Astrocyte (in vitro differentiated cells and primary cell): ENCODE measurements at regions not wholly inside any gene's neighbourhood (a gene's known extent, or its start where the extent isn't known, plus 50 kb on each side); places are given as distances from the start of the nearest gene placed in this dataset.

Experiments
- DNase-seq: peaks from one replicate; pipeline ENCODE4 v3.0.0-alpha.2; 2010; ENCODE audit warnings: low read depth
- FAIRE-seq: peaks from 2 replicates; lab custom pipeline; 2011; peaks lifted over from hg19 to GRCh38; lab: Jason Lieb, UNC
- H2AFZ ChIP-seq: 2 replicates; pipeline ENCODE4 v1.6.0; 2012; ENCODE audit warnings: low read depth, low read length, inconsistent platforms
- H3K27ac ChIP-seq: 2 replicates; pipeline ENCODE4 v1.5.1; 2011; ENCODE audit warnings: low read depth, low read length, inconsistent platforms
- H3K27me3 ChIP-seq: 2 replicates; pipeline ENCODE4 v1.6.0; 2011; ENCODE audit warnings: low read length, inconsistent platforms; ENCODE audit not compliant: insufficient read depth
- H3K36me3 ChIP-seq: 2 replicates; pipeline ENCODE4 v1.5.1; 2011; ENCODE audit warnings: low read length, inconsistent platforms; ENCODE audit not compliant: insufficient read depth
- H3K4me1 ChIP-seq: 2 replicates; pipeline ENCODE4 v1.5.1; 2011; ENCODE audit warnings: low read length, inconsistent platforms; ENCODE audit not compliant: insufficient read depth
- H3K4me2 ChIP-seq: 2 replicates; pipeline ENCODE4 v1.6.0; 2012; ENCODE audit warnings: low read length, inconsistent platforms
- H3K4me3 ChIP-seq: 2 replicates; pipeline ENCODE4 v1.5.1; 2011; ENCODE audit warnings: low read depth, mild to moderate bottlenecking, low read length, inconsistent platforms; ENCODE audit not compliant: insufficient read depth
- H3K79me2 ChIP-seq: 2 replicates; pipeline ENCODE4 v1.6.0; 2012; ENCODE audit warnings: mild to moderate bottlenecking, low read length, inconsistent platforms; ENCODE audit not compliant: insufficient read depth
- H3K9ac ChIP-seq: 2 replicates; pipeline ENCODE4 v1.6.0; 2012; ENCODE audit warnings: mild to moderate bottlenecking, low read length, inconsistent platforms
- H3K9me3 ChIP-seq: 2 replicates; pipeline ENCODE4 v1.5.1; 2012; ENCODE audit warnings: low read depth, mild to moderate bottlenecking, low read length, inconsistent platforms; ENCODE audit not compliant: insufficient read depth
- H4K20me1 ChIP-seq: 2 replicates; pipeline ENCODE4 v1.6.0; 2012; ENCODE audit warnings: low read length, inconsistent platforms; ENCODE audit not compliant: insufficient read depth
- H3K27ac Mint-ChIP-seq: one replicate; pipeline ENCODE4 v1.8.0; 2021; ENCODE audit warnings: mild to moderate bottlenecking, mixed read lengths; ENCODE audit not compliant: unreplicated experiment
- H3K27me3 Mint-ChIP-seq: one replicate; pipeline ENCODE4 v1.8.0; 2021; ENCODE audit warnings: low read depth, mixed read lengths; ENCODE audit not compliant: unreplicated experiment
- H3K36me3 Mint-ChIP-seq: one replicate; pipeline ENCODE4 v1.8.0; 2021; ENCODE audit warnings: low read depth, mixed read lengths; ENCODE audit not compliant: unreplicated experiment
- H3K4me1 Mint-ChIP-seq: one replicate; pipeline ENCODE4 v1.8.0; 2021; ENCODE audit warnings: low read depth, mixed read lengths; ENCODE audit not compliant: unreplicated experiment
- H3K4me3 Mint-ChIP-seq: one replicate; pipeline ENCODE4 v1.8.0; 2021; ENCODE audit warnings: mild to moderate bottlenecking, moderate library complexity, mixed read lengths; ENCODE audit not compliant: unreplicated experiment
- H3K9me3 Mint-ChIP-seq: one replicate; pipeline ENCODE4 v1.8.0; 2021; ENCODE audit warnings: mild to moderate bottlenecking, mixed read lengths; ENCODE audit not compliant: unreplicated experiment
- EZH2 ChIP-seq: IDR thresholded peaks from 2 replicates; pipeline ENCODE4 v1.6.1; 2012; ENCODE audit warnings: mild to moderate bottlenecking, low read length, inconsistent platforms; ENCODE audit not compliant: insufficient read depth
- TF ChIP-seq, protein P1 (sequence below): IDR thresholded peaks from 2 replicates; pipeline ENCODE4 v1.5.1; 2011; ENCODE audit warnings: low read depth, mild to moderate bottlenecking, inconsistent platforms, low read length, moderate library complexity; ENCODE audit not compliant: insufficient read depth

DNA sequence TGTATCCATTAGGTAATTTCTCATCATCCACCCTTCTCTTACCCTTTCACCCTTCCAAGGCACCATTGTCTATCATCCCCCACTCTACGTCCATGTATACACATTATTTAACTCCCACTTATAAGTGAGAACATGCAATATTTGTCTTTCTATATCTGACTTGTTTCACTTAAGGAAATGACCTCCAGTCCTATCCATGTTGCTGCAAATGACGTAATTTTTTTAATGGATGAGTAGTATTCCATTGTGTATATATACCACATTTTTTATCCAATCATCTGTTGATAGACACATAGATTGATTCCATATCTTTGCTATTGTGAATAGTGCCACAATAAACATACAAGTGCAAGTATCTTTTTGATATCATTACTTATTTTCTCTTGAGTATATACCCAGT lies 322.9 kb upstream of the CXADR start:
- TF ChIP-seq EZH2: no peak
- TF ChIP-seq, protein P1, sequence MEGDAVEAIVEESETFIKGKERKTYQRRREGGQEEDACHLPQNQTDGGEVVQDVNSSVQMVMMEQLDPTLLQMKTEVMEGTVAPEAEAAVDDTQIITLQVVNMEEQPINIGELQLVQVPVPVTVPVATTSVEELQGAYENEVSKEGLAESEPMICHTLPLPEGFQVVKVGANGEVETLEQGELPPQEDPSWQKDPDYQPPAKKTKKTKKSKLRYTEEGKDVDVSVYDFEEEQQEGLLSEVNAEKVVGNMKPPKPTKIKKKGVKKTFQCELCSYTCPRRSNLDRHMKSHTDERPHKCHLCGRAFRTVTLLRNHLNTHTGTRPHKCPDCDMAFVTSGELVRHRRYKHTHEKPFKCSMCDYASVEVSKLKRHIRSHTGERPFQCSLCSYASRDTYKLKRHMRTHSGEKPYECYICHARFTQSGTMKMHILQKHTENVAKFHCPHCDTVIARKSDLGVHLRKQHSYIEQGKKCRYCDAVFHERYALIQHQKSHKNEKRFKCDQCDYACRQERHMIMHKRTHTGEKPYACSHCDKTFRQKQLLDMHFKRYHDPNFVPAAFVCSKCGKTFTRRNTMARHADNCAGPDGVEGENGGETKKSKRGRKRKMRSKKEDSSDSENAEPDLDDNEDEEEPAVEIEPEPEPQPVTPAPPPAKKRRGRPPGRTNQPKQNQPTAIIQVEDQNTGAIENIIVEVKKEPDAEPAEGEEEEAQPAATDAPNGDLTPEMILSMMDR: no peak
- Histone ChIP-seq H3K9me3 (no peaks in the 10 kb centered on the region), H3K4me1 (no peaks in the 10 kb centered on the region), H2AFZ (no peak overlapping the region), H4K20me1 (no peaks in the 10 kb centered on the region), H3K27me3 (no peaks in the 10 kb centered on the region), H3K79me2 (no peaks in the 10 kb centered on the region), H3K36me3 (no peaks in the 10 kb centered on the region), H3K9ac (no peak overlapping the region), H3K27ac (no peak overlapping the region), H3K4me2 (no peak overlapping the region), H3K4me3 (no peak overlapping the region)
- no peaks in the 10 kb centered on the region for H3K27me3 Mint-ChIP-seq
- no peak overlapping the region for H3K4me3 Mint-ChIP-seq
- H3K4me1 Mint-ChIP-seq: no peaks in the 10 kb centered on the region
- FAIRE-seq (no peak), DNase-seq (no peak)
- no peaks in the 10 kb centered on the region for H3K9me3 Mint-ChIP-seq
- no peaks in the 10 kb centered on the region for H3K36me3 Mint-ChIP-seq
- no peak overlapping the region for H3K27ac Mint-ChIP-seq

GRCh38 chr21:17191346-17191993 lies 321.4 kb upstream of the CXADR start:
- Histone ChIP-seq H3K4me2 (no peak overlapping the region), H3K27me3 (no peaks in the 10 kb centered on the region), H3K36me3 (no peaks in the 10 kb centered on the region), H3K9ac (no peak overlapping the region), H3K27ac (no peak overlapping the region), H2AFZ (no peak overlapping the region), H3K4me1 (no peaks in the 10 kb centered on the region), H3K79me2 (no peaks in the 10 kb centered on the region), H4K20me1 (no peaks in the 10 kb centered on the region), H3K9me3 (no peaks in the 10 kb centered on the region), H3K4me3 (no peak overlapping the region)
- DNase-seq (no peak), FAIRE-seq (no peak)
- H3K27me3 Mint-ChIP-seq: no peaks in the 10 kb centered on the region
- TF ChIP-seq EZH2: no peak
- TF ChIP-seq, protein P1: no peak
- H3K9me3 Mint-ChIP-seq: no peaks in the 10 kb centered on the region
- no peaks in the 10 kb centered on the region for H3K36me3 Mint-ChIP-seq
- H3K4me1 Mint-ChIP-seq: no peaks in the 10 kb centered on the region
- H3K27ac Mint-ChIP-seq: no peak overlapping the region
- no peak overlapping the region for H3K4me3 Mint-ChIP-seq

- no peaks in the 10 kb centered on the region for H3K36me3 Mint-ChIP-seq
These were observed 317.5 kb upstream of the CXADR start for GRCh38 chr21:17195351-17195750.

More at GRCh38 chr21:17195351-17195750, 317.5 kb upstream of the CXADR start:
- no peaks in the 10 kb centered on the region for H3K79me2 ChIP-seq
- Mint-ChIP-seq H3K9me3 (no peaks in the 10 kb centered on the region), H3K27me3 (no peaks in the 10 kb centered on the region), H3K4me1 (no peaks in the 10 kb centered on the region), H3K4me3 (no peak overlapping the region), H3K27ac (no peak overlapping the region)
- FAIRE-seq: no peak
- H3K9ac ChIP-seq: no peak overlapping the region
- no peak overlapping the region for H2AFZ ChIP-seq
- no peaks in the 10 kb centered on the region for H3K4me1 ChIP-seq
- TF ChIP-seq, protein P1: no peak
- TF ChIP-seq EZH2: no peak
- no peaks in the 10 kb centered on the region for H4K20me1 ChIP-seq
- no peaks in the 10 kb centered on the region for H3K9me3 ChIP-seq
- no peak overlapping the region for H3K4me3 ChIP-seq
- no peaks in the 10 kb centered on the region for H3K36me3 ChIP-seq
- H3K27ac ChIP-seq: no peak overlapping the region
- H3K4me2 ChIP-seq: no peak overlapping the region
- DNase-seq: no peak
- H3K27me3 ChIP-seq: no peaks in the 10 kb centered on the region
